NCI-H2029 treated with DMSO at 0.1 percent for 48 hours (cell line): ENCODE measurements at regions not wholly inside any gene's neighbourhood (a gene's known extent, or its start where the extent isn't known, plus 50 kb on each side); places are given as distances from the start of the nearest gene placed in this dataset.
"Not testable (repeated sequence)": the region's sequence is repeated elsewhere in the genome, so short reads cannot be mapped to it uniquely, and the experiment has no call there.

Experiments
- DNase-seq: peaks from one replicate; lab custom pipeline; 2025; lab: John Stamatoyannopoulos, UW

DNA sequence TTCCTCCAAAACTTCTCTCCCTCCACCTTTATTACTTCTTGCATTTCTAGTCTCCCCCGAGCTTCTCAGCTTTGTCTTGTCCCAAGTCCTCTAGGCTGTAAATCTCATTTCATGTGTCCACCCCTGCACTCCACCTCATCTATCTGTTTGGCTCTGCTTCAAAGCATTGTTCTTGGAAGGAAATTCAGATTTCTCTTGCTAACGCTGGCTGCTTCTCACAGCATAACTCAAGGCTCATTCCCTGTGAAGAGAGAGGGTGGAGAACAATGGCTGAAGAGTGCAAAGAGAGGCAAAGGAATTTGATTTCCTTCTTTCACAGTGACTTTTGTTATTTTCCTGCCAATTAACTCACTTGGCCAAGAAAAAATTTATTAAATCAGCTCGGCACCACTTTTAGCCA, 476.5 kb downstream of the TMEM114 start:
- DNase-seq = no peak

- DNase-seq = no peak
Measured at GRCh38 chr16:8110572-8111514, 479.5 kb downstream of the TMEM114 start.

DNA sequence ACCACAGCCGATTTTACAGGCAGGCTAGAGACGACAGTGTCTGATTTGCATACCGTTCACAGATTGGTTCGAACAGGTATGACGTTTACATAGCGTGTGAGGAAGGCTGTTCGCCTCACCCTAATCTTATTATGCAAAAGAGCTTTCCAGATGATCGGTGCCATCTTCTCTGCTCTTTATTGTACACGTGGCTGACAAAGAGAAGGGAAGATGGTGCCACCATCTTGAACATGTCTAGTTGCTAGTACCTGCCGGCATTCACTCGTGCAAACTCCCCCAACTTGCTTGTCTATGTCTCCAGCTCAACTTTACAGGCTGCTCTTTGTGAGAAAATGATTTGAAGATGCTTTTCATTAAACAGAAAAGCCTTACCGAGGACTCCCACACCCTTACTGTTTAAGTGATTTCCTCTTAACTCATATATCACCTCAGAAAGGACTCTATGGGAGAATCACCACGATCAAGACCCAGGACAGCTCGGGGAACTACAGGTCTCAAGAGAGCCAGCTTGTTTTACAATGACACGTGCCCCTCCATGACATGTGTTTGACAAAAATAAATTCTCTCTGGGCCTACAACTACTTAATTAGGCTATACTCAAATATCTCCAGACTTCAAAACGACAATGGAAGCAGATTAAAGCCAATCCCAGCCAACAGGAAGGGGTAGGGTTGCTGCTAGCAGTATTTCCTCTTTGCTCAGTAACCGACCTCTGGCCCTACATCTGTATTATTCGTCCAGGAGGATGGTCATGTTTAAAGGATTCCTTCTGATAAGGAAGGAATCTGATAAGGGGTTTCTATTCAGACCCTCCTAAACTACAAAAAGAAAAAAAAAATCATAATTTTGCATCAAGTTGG, 480.6 kb downstream of the TMEM114 start:
- no peak for DNase-seq

DNA sequence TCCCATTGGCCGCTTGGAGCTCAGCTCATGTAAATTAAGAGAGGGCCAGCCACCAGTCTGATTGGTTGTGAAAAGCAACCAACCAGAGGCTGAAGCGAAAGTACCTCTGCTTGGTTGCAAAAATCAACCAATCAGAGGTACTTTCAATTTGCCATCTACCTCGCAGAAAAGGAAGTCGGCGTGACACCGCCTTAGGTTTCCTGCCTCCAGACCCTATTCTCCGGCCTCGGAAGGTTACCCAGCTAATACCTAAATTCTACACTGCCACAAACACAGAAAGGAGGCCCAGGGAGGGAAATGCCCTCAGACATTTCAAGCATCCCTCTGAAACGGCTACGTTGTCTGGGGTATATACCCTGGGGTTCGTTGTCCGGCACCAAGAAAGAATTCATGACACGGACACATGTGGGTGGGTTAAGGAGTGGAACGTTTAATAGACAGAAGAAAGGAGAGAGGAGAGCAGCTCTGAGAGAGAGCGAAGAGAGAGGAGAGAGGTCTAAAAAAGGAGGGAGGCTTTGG, 481.3 kb downstream of the TMEM114 start:
- no peak for DNase-seq

GRCh38 chr16:8107296-8107695, 483.0 kb downstream of the TMEM114 start:
- no peak for DNase-seq

DNA sequence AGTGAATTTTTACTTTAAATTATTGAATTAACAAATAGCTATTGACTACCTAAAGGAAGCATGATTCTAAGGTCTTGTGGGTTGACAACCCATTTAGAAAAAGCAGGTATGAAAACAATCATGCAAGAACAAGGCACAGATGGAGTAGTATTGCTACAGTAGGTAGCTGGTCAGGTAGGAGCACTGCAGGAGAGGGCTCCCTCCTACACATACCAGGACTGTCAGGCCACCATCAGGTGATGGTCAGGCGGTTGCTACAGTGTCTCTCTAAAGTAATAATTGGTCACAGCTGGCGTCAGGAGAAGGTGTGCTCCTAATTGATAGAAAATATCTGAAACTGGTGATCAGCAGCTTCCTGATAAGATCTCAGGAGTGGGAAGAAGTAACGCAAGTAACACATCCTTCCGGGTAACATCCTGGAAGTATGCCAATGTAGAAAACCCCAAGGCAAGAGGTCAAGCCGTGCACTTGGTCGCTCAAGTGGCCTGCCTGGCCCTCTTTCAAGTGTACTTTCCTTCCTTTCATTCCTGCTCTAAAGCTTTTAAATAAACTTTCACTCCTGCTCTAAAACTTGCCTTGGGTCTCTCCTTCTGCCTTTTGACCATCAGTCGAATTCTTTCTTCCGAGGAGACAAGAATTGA, 486.5 kb downstream of the TMEM114 start:
- DNase-seq = no peak

DNA sequence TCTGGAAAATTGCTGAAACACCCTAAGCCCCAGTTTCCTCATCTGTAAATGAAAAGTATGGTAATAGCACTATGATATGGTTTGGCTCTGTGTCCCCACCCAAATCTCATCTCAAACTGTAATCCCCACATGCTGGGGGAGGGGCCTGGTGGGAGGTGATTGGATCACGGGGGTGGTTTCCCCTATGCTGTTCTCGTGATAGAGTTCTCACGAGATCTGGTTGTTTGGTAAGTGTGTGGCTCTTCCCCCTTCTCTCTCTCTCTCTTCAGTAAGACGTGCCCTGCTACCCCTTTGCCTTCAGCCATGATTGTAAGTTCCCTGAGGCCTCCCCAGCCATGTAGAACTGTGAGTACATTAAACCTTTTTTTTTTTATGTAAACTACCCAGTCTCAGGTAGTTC, 490.7 kb downstream of the TMEM114 start:
- DNase-seq = no peak

- DNase-seq = no peak
Measured at GRCh38 chr16:8098947-8099512, 491.3 kb downstream of the TMEM114 start.

- DNase-seq = no peak
Measured at GRCh38 chr16:8096211-8096610, 494.1 kb downstream of the TMEM114 start.

- no peak for DNase-seq
Measured at GRCh38 chr16:8094696-8095095, 495.6 kb downstream of the TMEM114 start.

GRCh38 chr16:8088820-8089338, 501.4 kb downstream of the TMEM114 start:
- no peak for DNase-seq

DNA sequence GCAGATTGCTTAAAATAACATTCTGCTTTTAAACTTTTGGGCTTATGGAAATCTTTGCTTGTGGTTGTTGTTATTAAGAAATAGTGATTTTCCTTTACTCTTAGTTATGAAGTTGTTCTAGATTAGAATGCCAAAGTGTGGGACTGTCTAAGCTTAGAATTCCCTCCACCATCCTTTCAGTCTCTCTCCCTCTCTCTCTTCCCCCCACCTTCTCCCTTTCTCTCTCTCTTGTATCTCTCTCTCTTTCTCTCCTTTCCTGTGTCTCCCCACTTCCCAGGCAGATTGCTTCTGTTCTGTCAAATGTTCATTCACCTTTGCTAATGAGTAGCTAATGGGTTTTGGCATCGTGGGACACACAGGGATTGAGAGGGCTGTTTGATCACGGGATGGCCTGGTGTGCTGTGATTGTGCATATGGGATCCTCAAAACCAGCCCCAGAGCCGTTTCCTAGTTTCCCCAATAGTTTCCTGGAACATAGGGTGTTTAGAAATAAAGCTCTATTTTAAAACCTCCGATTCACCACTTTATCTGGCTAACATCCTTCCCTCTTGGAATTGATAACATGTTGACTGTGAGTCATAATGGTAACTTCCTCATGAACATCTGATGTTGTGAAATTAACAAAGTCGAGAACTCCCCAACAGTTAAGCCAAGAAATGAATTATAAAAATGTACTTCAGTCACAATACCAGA, 502.6 kb downstream of the TMEM114 start:
- no peak for DNase-seq

DNA sequence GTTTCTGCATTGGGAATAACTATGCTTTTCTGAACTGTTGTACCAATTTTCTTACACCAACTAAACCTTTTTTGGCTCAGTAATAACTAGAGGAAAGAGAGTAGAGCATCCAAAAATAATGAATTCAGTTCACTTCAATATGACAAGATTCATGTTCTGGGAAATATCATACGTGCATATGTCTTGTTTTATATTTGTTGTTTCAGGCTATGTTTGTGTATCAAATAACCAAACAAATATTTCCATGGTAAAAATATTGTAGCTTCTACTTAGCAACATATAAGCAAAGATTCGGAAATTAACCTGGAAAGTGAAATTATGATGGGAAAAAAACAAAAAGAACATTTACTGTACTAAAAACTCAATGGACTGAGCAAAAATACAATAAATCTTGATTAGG, 503.2 kb downstream of the TMEM114 start:
- no peak for DNase-seq

- no peak for DNase-seq
Measured at GRCh38 chr16:8084882-8085281, 505.4 kb downstream of the TMEM114 start.

DNA sequence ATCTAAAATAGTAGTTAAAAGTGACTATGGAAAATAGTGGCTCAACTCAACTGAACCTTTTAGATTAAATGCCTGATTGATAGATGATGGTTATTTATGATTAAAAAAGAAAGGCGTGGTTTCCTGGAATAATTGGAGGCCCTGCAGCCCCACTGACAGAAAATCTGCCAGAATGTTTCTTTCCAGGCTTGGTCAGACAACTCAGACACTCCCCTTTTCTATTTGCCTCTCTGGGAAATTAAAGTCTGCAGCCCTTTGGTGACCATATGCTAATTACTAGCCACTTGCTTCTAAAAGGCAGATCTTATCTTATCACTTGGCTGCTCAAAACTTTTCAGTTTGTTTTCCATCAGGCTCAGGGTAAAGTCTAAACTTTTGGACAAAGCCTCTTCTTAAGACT, 506.0 kb downstream of the TMEM114 start:
- no peak for DNase-seq

- DNase-seq = no peak
Measured at GRCh38 chr16:8083560-8083959, 506.8 kb downstream of the TMEM114 start.

DNA sequence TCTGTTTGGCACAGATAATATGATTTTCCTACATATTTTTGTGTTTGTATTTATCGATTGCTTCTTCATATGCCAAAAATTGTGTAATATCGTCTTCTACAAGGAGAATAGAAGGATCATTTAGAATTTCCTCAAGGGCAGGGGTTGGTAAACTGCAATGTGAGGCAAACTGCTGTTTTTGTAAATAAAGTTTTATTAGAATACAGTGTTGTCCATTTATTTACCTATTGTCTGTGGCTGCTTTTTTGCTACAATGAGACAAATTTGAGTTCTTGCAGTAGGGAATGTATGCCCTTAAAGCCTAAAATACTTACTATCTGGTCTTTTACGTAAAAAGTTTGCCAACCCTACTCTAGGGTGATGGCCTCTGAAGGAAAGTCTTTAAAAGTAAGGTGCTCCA, 509.5 kb downstream of the TMEM114 start:
- DNase-seq = no peak

- DNase-seq = no peak
Measured at GRCh38 chr16:8075271-8075670, 515.0 kb downstream of the TMEM114 start.

DNA sequence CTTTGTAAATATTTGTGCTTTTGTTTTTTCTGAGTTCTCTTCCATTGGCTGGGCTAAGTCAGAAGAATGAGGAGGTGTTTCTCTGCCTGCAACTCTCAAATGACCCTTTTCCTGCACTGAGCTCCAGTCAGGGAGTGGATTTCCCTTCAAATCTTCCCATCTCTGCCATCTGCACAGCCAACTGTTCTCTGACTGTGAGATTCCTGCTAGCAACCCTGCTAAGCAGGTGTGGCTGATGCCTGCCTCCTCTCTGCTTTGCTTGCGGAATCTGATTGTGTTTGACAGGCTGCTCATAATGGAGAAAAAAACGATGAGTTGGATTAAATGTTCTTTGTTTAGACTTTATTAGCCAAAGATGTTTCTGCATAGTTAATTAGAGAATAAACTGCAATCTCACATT, 519.8 kb downstream of the TMEM114 start:
- no peak for DNase-seq

DNA sequence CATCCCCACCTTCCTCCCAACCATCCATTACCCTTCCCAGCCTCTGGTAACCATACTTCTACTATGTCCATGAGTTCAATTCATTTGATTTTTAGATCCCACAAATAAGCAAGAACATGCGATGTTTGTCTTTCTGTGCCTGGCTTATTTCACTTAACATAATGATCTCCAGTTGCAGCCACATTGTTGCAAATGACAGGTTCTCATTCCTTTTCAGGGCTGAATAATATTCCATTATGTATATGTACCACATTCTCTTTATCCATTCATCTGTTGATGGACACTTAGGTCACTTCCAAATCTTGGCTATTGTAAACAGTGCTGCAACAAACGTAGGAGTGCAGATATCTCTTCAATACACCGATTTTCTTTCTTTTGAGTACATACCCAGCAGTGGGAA, 522.1 kb downstream of the TMEM114 start:
- not testable (repeated sequence) for DNase-seq

- DNase-seq = no peak
Measured at GRCh38 chr16:8063159-8063558, 527.2 kb downstream of the TMEM114 start.
